ENCODE measurements at regions not wholly inside any gene's neighbourhood (a gene's known extent, or its start where the extent isn't known, plus 50 kb on each side); places are given as distances from the start of the nearest gene placed in this dataset.
A peak's percentile ranks its signal among the peaks of the same experiment; 100 is the strongest.

DNA sequence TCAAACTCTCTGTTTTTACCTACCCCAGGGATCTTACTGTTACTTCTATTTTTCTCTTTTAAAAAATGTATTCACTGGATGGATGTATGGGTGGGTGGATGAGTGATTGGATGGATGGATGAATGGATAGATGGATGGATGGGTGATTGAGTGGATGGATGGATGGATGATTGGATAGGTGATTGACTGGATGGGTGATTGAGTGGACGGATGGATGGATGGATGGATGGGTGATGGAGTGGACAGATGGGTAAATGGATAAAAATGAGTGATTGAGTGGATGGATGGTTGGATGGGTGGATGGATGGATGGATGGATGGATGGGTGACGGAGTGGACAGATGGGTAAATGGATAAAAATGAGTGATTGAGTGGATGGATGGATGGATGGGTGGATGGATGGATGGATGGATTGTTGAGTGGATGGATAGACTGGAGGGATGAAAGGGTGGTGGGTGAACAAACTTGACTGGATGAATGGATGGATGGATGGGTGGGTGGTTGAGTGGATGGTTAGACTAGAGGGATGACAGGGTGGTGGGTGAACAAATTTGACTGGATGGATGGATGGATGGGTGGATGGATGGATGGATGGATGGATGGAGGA is 118.0 kb upstream of the ZBTB40 start:
- Histone ChIP-seq H3K4me3 (ENCODE audit: extremely low read depth in 1 of 4, insufficient read depth in 2 of 4, low read depth in 3 of 4, low read length in 4 of 4) (no peak overlapping the region), H3K56ac (replicated peaks; ENCODE audit: insufficient read length, low read depth, low read length) (peak overlapping the region; percentile 93), H3K18ac (ENCODE audit: extremely low read depth, low read length) (no peak overlapping the region), H4K91ac (replicated peaks; ENCODE audit: insufficient read length, low read length) (no peak overlapping the region), H3K4me2 (ENCODE audit: insufficient read depth in 1 of 2, low read depth in 2 of 2, low read length in 2 of 2) (no peak overlapping the region), H2BK15ac (ENCODE audit: low read length) (no peak overlapping the region), H2AFZ (ENCODE audit: low read length) (no peak overlapping the region), H3K23me2 (ENCODE audit: low read depth, low read length) (peaks cover 22% of the 10 kb centered on the region; the same call in 1 of the 2 replicates), H3K23ac (ENCODE audit: insufficient read length) (no peak overlapping the region), H3K4me1 (replicated peaks in 1 of 4; ENCODE audit: control insufficient read depth in 3 of 4, insufficient read depth in 4 of 4, low read length in 3 of 4) (peaks cover 0 to 3% (median 0%) of the 10 kb centered on the region in 4 experiments; a peak in 2 of 7 replicates), H3K4ac (replicated peaks; ENCODE audit: insufficient read length, low read depth, low read length) (no peak overlapping the region), H3K79me2 (ENCODE audit: control insufficient read depth in 1 of 2, insufficient read depth in 2 of 2, low read length in 2 of 2) (no peaks in the 10 kb centered on the region), H4K20me1 (replicated peaks in 1 of 2; ENCODE audit: control insufficient read depth in 1 of 2, insufficient read depth in 2 of 2, low read length in 2 of 2) (peaks cover 0 to 2% of the 10 kb centered on the region in 2 experiments), H3K14ac (ENCODE audit: insufficient read length) (no peak overlapping the region), H4K8ac (ENCODE audit: extremely low read depth, insufficient read depth, low read length) (no peak overlapping the region), H3K9ac (replicated peaks in 1 of 4; ENCODE audit: extremely low read depth in 1 of 4, low read depth in 3 of 4, low read length in 3 of 4) (no peak overlapping the region), H3K27me3 (replicated peaks in 1 of 4; ENCODE audit: control insufficient read depth in 3 of 4, extremely low read depth in 1 of 4, insufficient read depth in 3 of 4, low read length in 3 of 4) (no peaks in the 10 kb centered on the region), H2BK5ac (ENCODE audit: low read depth, low read length) (no peak overlapping the region), H3K79me1 (ENCODE audit: low read depth, low read length) (no peaks in the 10 kb centered on the region), H2BK20ac (ENCODE audit: low read length) (no peak overlapping the region), H2AK5ac (ENCODE audit: low read depth, low read length) (no peak overlapping the region), H2BK12ac (ENCODE audit: low read depth, low read length) (no peak overlapping the region), H4K5ac (ENCODE audit: insufficient read length, low read depth, low read length) (no peak overlapping the region), H3K27ac (ENCODE audit: low read depth, low read length) (no peak overlapping the region), H2BK120ac (replicated peaks; ENCODE audit: low read depth, low read length) (no peak overlapping the region), H3K36me3 (ENCODE audit: control insufficient read depth in 2 of 4, insufficient read depth in 4 of 4, low read length in 3 of 4) (no peaks in the 10 kb centered on the region), H3K9me3 (ENCODE audit: insufficient read depth in 2 of 2, low read depth in 1 of 2, low read length in 1 of 2) (no peaks in the 10 kb centered on the region)
- DNase-seq (ENCODE audit: low read depth in 1 of 2, low spot score in 2 of 2) (no peak), FAIRE-seq (no peak)
- CTCF ChIA-PET (ENCODE audit: partially characterized antibody): interaction anchor here (1.1 kb wide), 1 partner anchor 16 kb away, joined by 4 read pairs; no protein-coding TSS in a partner anchor
- POLR2A ChIA-PET (ENCODE audit: partially characterized antibody): no interaction called here
- 93% methylated on average over 2 of the region's 2 CpGs; no CpG with 5 or more reads in 1 of the 2 experiments for WGBS, 2 experiments (ENCODE audit: extremely low coverage in 1 of 2, insufficient coverage in 1 of 2, insufficient read length in 1 of 2, insufficient replicate concordance in 2 of 2, low coverage in 1 of 2, low lambda C conversion rate in 2 of 2, missing lambda C conversion rate in 1 of 2)

Data from H1 (cell line).